Heart left ventricle (tissue), 13 donors: ENCODE measurements at regions not wholly inside any gene's neighbourhood (a gene's known extent, or its start where the extent isn't known, plus 50 kb on each side); places are given as distances from the start of the nearest gene placed in this dataset.

ENCODE experiments used
- CTCF ChIP-seq, 12 donors: fragments of 200-600 bp; sonication (generic) in 4 of 12; IDR thresholded peaks; one replicate each; pipeline versions ENCODE4 v1.5.0 to v1.8.0; 2018 to 2022; ENCODE audit warnings: antibody characterized with exemption in 12 of 12, mild to moderate bottlenecking in 5 of 12
- POLR2A ChIP-seq, 2 donors: fragments of 450-650 bp; IDR thresholded peaks; one replicate each; pipeline ENCODE4 v1.6.1; 2017; ENCODE audit warnings: antibody characterized with exemption in 2 of 2, mild to moderate bottlenecking in 2 of 2, moderate library complexity in 2 of 2
- donor health status: ischemic (EF 13 %, LVEDD 7.1; RV severe dilation, severe dysfunction).
- donor health status: DM: no; HTN: yes; CAD: no.
- donor health status: DM: no; HTN: no; CAD: no.
- donor health status: ischemic (EF 25% LVEDD 6.9; RV normal size, moderate dysfunction).
- donor health status: ischemic (EF 25% LVEDD 5.7; RV mildly dilated, moderate dysfunction).
- donor health status: ischemic (EF 35%, LVEDD 5.7; RV mildly dilated, moderate dysfunction).
- donor health status: nonischemic (EF 11% LVEDD 7.7; RV severe dilation, severe dysfunction).
- donor health status: DM: yes; HTN: yes; CAD: no.
- donor health status: PGD.
- donor health status: ischemic (EF 29% LVEDD 5.4; RV normal size, mild dysfunction).
- donor health status: nonischemic (EF 23%, LVEDD 6.1; RV moderate dilation, normal function).

- no peak for TF ChIP-seq CTCF (IDR thresholded peaks at IDR 0.05)
- TF ChIP-seq POLR2A (IDR thresholded peaks at IDR 0.05), result no peak
Measured at GRCh38 chr20:60352017-60352416, 393.8 kb downstream of the CDH26 start.
